HG03196 (cell line): ENCODE measurements at regions not wholly inside any gene's neighbourhood (a gene's known extent, or its start where the extent isn't known, plus 50 kb on each side); places are given as distances from the start of the nearest gene placed in this dataset.
"Not testable (repeated sequence)": the region's sequence is repeated elsewhere in the genome, so short reads cannot be mapped to it uniquely, and the experiment has no call there.

Experiments used
- ATAC-seq: cut with Tn5 transposase; IDR thresholded peaks from one replicate; pipeline ENCODE4 v1.9.1; 2021; ENCODE audit not compliant: unreplicated experiment

DNA sequence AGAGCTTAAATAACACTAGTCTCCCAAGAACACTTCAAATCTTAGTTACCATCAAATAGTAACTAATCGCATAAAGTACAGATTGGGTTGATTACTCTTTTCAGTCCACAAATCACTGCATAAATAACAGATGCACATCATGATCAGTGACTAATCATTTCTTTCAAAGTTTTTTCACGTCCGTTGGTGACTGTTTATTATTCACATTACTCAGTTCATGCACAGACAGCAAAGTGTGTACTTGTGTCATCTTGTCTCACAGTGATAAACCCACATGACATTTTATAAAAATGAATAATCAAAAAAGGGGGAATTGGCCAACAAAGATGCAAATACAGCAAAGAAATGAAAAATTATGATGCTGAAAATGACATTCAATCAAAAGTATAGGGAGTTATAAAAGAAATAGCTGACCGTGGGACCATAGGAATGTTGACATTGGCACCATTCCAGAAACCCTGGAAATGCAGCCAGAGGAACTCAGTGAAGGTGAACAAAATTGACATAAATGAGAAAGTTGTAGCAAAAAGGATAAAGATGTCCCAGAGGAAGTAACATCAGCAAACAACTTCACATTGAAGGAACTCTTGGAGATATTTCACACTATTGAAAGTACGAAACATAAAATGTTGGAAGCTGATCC is 161.5 kb downstream of the SOX3 start:
- ATAC-seq: no peak

- no peak for ATAC-seq
These were observed 162.5 kb downstream of the SOX3 start for GRCh38 chrX:140342410-140342809.

- no peak for ATAC-seq
These were observed 167.6 kb downstream of the SOX3 start for GRCh38 chrX:140337263-140337662.

DNA sequence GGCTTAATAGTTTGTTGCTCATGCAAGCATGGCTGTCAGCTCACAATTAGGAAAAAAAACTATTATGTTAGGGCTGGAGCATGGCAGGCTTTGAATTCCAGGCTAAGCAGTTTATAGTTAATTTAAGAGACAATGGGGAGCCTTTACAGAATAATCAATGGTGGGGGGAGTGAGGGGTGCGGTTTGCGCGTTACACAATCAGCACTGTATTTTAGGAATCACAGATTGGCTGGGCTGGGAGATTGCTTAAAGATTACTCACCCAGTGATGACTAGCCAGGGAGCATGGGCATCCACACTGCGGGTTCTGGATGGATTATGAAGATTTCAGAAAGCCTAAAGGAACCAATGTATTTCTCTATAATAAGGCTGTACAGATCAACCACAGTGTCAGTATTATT is 186.6 kb downstream of the SOX3 start:
- ATAC-seq: no peak

GRCh38 chrX:140317462-140317861 is 187.4 kb downstream of the SOX3 start:
- ATAC-seq: no peak

- ATAC-seq: no peak
These were observed 205.7 kb downstream of the SOX3 start for GRCh38 chrX:140298960-140299825.

DNA sequence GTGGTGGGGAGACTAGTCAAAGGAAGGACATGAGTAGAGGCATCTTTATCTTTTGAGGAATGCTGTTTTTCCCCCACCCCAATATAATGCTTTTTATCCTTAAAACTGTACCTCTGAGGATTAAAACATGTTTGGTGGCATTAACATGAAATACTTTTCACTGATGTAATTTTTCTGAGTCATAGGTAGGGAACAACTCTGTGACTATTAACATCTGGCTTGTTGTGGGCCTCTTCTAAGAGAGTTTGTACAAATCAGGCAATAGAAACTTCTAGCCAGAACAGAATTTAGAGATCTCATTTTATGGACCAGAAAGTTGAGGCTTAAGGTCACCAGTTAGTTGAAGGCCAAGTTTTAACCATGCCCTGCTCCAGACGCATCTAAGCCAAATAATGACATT is 207.6 kb downstream of the SOX3 start:
- ATAC-seq: no peak

DNA sequence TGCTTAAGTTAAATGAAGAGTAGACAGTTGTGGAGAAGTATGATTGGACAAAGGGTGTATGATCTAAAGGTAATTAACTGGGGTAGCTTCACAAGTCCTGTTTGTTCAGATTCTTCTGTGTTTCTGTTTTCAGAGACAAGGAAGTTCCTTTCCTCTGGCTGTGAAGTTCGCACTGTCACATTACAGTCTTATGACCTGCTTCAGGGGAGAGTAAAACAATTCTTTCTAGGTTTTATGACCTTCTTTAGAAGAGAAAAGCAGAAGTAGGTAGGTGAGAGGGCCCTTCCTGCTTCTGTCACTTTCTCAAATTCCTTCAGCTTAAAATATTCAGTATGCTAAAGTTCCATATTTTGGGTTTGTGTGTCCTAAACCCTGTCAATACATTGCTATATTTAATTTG is 211.9 kb downstream of the SOX3 start:
- no peak for ATAC-seq

DNA sequence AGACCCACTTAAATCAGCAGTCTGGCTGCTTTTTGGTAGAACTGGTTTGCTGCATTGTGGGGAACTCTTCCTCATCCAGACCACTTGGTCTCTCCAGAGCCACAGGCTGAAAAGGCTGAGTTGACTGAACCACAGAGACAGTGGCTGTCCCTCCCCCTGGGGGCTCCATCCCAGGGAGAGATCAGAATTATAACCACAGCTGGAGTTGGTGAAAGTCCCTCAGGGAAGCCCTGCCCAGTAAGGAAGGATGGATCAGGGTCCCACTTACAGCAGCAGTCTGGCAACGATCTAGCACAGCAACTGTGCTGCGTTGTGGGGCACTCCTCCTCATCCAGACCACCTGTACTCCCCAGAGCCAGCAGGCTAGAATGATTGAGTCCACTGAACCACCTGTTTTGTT is 212.7 kb downstream of the SOX3 start:
- ATAC-seq: no peak

DNA sequence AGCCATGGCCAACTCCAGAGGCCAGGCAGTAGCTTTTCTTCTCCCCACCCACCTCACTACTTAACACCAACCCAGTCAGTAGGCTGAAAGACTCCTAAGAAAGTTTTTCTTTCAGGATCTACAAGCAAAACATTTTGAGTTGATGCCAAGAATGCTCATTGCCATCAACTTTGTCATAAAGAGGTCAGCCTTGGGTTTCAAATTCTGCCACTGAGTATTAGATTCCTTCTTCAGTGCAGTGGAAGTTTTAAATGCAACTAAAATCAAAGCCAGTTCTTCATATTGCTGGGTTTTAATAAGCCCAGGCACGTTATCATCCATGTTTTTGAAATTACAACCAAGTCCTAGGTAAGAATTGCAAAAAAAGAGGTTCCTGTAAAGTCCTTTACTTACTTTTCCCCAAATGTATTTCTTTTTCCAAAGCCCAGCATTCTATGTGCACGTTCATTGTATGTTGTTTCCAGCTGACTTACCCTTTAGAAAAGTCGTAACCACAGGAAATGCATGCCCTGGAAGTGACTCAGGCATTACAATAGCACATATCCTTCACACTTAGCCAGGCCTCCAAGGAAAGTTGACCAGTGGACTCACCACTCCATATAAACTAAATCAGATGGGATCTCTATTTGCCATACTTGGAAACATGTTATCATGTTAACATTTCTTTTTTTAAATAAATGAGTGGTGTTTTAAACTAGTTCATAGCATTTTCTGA is 229.9 kb downstream of the SOX3 start:
- ATAC-seq: no peak

- no peak for ATAC-seq
These were observed 230.9 kb downstream of the SOX3 start for GRCh38 chrX:140273921-140274320.

GRCh38 chrX:140250391-140250790 is 254.5 kb downstream of the SOX3 start:
- no peak for ATAC-seq

DNA sequence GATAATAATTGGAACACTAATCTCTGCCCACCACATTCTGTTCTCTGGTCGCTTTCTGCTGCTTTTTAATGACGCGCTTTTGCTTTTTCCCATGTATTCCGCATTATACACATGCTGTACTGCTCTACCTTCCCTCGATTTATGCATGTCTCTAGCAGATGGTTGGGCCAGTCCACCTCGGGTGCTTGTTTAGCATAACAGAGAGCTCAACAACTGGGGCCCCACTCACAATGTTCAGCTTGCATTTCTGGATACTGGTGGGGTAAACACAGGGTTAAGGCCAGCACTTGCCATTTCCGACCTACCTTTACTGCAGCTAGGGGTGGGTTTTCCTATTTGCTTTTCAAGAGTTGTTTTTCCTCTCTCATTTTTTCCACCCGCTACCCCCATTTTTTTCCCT is 255.8 kb downstream of the SOX3 start:
- no peak for ATAC-seq

- no peak for ATAC-seq
These were observed 263.9 kb upstream of the CXorf66 start for GRCh38 chrX:140229191-140229590.

- ATAC-seq: not testable (repeated sequence)
These were observed 260.7 kb upstream of the CXorf66 start for GRCh38 chrX:140226037-140226436.

- ATAC-seq: not testable (repeated sequence)
These were observed 250.6 kb upstream of the CXorf66 start for GRCh38 chrX:140215894-140216293.

- ATAC-seq: not testable (repeated sequence)
These were observed 249.2 kb upstream of the CXorf66 start for GRCh38 chrX:140214518-140214917.

DNA sequence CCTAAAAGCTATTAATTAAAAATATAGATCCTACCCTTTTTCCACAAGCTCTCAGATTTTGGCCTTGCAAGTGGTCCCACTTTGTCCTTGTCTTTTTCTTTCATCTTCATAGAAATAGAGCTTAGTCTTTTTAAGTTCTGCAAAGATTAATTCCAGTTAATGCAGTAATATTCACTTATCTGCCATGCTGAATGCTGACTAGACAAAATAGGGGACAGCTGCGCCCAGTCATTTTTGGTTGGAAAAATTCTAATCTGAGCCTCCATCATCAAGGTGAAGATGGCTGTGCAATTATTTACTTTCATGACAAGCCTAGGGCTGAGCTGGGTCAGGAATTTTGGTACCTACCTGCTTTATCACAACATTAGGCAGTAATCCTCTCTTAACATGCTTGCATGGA is 241.3 kb upstream of the CXorf66 start:
- no peak for ATAC-seq

- ATAC-seq: no peak
These were observed 225.3 kb upstream of the CXorf66 start for GRCh38 chrX:140190441-140191108.

- ATAC-seq: no peak
These were observed 215.3 kb upstream of the CXorf66 start for GRCh38 chrX:140180585-140180984.

GRCh38 chrX:140177821-140178220 is 212.5 kb upstream of the CXorf66 start:
- ATAC-seq: no peak
